GM12872 (cell line): ENCODE measurements at regions not wholly inside any gene's neighbourhood (a gene's known extent, or its start where the extent isn't known, plus 50 kb on each side); places are given as distances from the start of the nearest gene placed in this dataset.

Experiments
- CTCF ChIP-seq: IDR thresholded peaks from 3 replicates; pipeline ENCODE4 v1.5.1; 2011; ENCODE audit warnings: low read depth, mild to moderate bottlenecking, low read length, moderate library complexity; ENCODE audit not compliant: insufficient read depth

GRCh38 chr13:44230071-44230470, 143.6 kb upstream of the SERP2 start:
- no peak for TF ChIP-seq CTCF

DNA sequence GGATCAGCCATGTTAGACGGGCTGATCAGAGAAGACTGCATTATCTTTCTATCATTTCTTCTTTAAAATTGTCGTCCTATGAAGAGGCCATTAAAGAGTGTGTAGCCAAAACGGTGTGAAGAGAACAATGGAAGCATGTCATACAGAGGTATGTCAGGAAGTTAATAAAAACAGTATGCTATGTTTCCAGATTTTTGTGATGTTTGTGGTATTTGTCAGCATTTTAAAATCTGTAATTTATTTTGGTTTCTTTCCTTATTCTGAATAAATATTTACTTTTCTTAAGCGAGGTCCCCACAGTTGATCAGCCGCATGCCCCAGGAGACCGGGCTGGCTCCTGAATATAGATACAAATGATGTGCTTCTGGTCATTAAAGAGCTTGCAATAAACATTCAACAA, 142.9 kb upstream of the SERP2 start:
- no peak for TF ChIP-seq CTCF

- TF ChIP-seq CTCF: no peak
Measured at GRCh38 chr13:44231786-44232516, 141.7 kb upstream of the SERP2 start.

DNA sequence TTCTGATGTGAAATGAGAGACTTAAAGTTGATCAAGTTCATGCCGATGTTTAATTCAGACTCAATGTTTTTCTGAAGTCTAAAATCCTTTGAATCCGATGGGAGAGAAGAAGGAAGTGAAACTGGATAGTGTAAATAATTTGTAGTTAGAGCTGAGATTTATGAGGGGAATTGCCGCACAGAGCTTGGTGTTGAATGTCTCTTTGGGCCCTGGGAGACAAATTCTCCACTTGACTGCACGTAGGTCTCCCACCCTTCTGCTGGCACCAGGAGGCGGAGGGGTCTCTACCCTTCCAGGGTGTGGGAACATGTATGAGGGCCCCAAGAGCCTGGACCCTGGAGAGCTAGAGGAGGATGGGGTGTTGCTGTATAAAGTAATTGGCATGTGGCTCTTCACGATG, 140.8 kb upstream of the SERP2 start:
- no peak for TF ChIP-seq CTCF

DNA sequence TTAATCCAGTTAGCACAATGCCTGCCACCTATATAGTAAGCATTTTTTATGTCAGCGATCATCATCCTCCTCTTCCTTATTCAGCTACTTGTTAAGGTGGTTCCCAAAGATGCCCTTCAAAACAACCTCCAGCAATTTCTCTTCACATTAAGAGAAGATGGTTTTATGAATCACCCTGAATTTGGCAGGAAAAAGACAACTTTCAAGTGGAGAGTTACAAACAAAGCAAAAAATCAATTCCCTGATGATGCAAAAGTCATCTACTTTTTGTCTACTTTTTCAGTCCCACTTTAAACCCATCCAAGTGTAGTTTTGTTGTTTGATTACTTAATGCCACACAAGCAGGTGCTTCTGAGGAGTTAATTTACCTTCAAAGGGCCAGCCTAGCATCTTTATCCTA, 139.1 kb upstream of the SERP2 start:
- TF ChIP-seq CTCF: no peak

DNA sequence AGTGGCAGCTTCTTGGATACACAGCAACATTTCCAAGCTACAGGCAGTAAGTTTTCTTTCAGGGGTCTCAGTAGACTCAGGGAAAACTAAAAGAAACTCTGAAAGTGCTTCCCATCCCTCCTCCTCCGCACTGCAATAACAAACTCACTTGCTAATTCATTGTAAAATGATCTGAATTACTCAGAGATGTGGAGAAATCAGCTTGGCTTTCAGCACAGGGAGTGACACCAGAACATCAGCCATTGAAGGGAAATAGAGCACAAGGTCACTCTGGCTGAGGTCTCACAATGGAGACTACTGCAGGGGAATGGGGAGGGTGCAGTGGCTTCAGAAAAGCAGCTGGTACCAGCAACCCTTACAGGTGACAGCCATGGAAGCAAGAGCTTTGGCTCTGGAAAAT, 137.3 kb upstream of the SERP2 start:
- no peak for TF ChIP-seq CTCF

GRCh38 chr13:44236801-44237207, 136.8 kb upstream of the SERP2 start:
- TF ChIP-seq CTCF: no peak
